ENCODE measurements at regions not wholly inside any gene's neighbourhood (a gene's known extent, or its start where the extent isn't known, plus 50 kb on each side); places are given as distances from the start of the nearest gene placed in this dataset.

DNA sequence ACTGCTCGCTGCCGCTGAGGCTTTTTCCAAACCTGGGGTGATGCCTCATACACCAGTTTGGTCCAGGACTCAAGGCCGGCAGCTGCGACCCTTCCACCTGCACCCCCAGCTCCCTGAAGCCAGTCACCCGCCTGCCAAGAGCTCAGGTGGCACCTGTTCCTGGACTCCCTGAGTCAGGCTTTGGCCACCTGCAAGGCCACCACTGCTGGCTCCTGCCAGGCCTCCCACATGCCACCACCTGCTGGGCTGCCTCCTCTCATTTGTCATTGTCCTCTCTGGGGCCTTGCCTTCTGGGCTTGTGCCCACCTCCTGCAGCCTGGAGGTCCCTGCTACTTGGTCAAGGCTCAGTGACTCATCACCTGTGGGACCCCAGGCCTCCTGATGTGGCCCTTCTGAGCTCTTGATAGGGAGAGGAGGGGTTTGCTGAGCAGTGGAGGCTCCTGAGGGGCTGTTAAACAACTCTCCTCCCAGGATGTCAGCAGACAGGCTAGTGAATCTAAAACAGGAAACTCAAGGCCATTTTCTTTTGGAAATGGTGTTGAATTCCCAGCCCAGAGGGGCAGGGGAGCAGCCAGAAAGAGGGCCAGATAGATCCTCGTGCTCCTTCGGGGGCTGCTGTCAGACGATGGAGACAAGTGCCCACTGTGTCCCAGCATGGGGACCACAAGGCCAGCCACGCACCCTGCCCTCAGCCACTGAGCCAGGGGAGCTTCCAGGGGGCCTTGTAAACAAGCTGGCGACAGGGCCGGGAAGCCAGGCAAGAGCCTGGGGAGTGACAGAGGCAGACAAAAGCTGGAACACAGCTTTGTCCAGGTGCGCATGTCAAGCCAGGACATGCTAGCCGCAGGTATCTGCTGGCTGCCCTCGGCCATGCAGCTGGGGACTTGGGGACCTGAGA, 416.8 kb downstream of the LRATD1 start:
- no peaks in the 10 kb centered on the region for H3K36me3 ChIP-seq (ENCODE audit: control insufficient read depth, insufficient read depth, low read length)
- H3K27me3 ChIP-seq (ENCODE audit: control insufficient read depth, insufficient read depth, low read length): no peaks in the 10 kb centered on the region
- no peak for DNase-seq (ENCODE audit: low read depth)
- TF ChIP-seq, protein P1, sequence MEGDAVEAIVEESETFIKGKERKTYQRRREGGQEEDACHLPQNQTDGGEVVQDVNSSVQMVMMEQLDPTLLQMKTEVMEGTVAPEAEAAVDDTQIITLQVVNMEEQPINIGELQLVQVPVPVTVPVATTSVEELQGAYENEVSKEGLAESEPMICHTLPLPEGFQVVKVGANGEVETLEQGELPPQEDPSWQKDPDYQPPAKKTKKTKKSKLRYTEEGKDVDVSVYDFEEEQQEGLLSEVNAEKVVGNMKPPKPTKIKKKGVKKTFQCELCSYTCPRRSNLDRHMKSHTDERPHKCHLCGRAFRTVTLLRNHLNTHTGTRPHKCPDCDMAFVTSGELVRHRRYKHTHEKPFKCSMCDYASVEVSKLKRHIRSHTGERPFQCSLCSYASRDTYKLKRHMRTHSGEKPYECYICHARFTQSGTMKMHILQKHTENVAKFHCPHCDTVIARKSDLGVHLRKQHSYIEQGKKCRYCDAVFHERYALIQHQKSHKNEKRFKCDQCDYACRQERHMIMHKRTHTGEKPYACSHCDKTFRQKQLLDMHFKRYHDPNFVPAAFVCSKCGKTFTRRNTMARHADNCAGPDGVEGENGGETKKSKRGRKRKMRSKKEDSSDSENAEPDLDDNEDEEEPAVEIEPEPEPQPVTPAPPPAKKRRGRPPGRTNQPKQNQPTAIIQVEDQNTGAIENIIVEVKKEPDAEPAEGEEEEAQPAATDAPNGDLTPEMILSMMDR (IDR thresholded peaks at IDR 0.05; ENCODE audit: insufficient read depth, low read length, poor library complexity, severe bottlenecking): no peak
- H3K4me3 ChIP-seq (ENCODE audit: low read depth, low read length): no peak overlapping the region

DNA sequence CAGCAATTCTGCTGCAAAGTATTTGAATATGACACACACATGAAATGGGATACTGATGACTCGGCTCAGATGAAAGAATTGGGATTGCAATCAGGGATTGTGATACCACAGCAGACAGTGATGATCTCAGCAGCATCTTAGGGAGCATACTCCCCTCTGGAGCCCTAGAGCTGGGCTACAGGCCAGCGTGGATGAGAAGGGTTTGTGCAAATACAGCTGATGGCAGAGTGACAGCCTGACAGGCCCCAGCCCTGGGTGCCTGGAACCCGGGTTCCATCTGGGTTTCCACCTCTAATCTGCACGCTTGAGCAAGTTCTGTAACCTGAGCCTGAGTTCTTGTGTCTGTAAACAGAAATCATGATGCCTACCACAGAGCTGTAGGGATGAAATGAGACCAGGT, 418.0 kb downstream of the LRATD1 start:
- DNase-seq (ENCODE audit: low read depth): no peak
- Histone ChIP-seq H3K4me3 (ENCODE audit: low read depth, low read length) (no peak overlapping the region), H3K27me3 (ENCODE audit: control insufficient read depth, insufficient read depth, low read length) (no peaks in the 10 kb centered on the region), H3K36me3 (ENCODE audit: control insufficient read depth, insufficient read depth, low read length) (no peaks in the 10 kb centered on the region)
- TF ChIP-seq, protein P1 (IDR thresholded peaks at IDR 0.05; ENCODE audit: insufficient read depth, low read length, poor library complexity, severe bottlenecking): no peak

DNA sequence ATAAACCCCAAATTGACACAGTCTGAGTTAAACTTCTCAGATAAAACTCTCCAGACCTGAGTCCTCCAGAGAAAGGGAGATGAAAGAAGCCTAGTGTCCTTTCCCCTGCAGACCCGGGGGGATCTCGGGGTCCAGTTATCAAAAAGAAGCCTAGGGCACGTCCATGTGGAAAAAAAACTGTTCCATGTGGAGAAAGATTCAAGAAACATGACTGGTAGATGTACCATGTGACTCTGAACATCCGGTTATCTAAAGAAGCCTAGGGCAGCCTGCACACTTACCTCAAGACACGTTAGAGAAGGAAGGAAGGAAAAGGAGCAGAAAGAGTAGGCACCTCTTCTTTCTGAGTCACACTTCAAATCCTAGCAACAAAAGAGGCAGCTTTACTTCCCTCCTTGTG, 421.0 kb downstream of the LRATD1 start:
- DNase-seq (ENCODE audit: low read depth): no peak
- TF ChIP-seq, protein P1 (IDR thresholded peaks at IDR 0.05; ENCODE audit: insufficient read depth, low read length, poor library complexity, severe bottlenecking): no peak
- Histone ChIP-seq H3K36me3 (ENCODE audit: control insufficient read depth, insufficient read depth, low read length) (no peaks in the 10 kb centered on the region), H3K4me3 (ENCODE audit: low read depth, low read length) (no peak overlapping the region), H3K27me3 (ENCODE audit: control insufficient read depth, insufficient read depth, low read length) (no peaks in the 10 kb centered on the region)

DNA sequence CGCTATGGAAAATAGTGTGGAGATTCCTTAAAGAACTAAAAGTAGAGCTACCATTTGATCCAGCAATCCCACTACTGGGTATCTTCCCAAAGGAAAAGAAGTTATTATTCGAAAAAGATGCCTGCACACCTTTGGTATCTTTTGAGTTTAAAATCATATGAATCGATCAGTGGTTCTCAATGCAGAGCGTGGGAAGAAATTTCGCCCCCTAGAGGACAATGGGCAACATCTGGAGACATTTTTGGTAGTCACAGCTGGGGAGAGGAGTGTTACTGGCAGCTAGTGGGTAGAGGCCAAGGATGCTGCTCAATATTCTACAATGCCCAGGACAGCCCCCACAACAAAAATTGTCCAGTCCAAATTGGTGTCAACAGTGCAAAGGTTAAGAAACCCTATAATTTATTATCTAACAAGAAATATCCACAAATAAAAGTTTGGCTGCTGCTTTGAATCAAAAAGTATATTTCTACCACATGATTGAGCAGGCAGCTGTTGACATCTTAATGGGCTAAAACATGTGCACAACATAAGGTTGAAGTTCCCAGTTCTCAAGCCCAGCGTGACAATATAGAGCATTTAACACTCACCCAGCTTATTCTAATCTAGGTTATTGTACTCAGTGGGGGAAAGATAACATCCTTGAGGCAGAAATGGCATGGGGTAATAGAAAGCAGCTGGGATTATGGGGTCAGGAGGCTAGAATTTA, 425.7 kb downstream of the LRATD1 start:
- H3K36me3 ChIP-seq (ENCODE audit: control insufficient read depth, insufficient read depth, low read length): no peaks in the 10 kb centered on the region
- no peak for DNase-seq (ENCODE audit: low read depth)
- no peak overlapping the region for H3K4me3 ChIP-seq (ENCODE audit: low read depth, low read length)
- no peaks in the 10 kb centered on the region for H3K27me3 ChIP-seq (ENCODE audit: control insufficient read depth, insufficient read depth, low read length)
- TF ChIP-seq, protein P1 (IDR thresholded peaks at IDR 0.05; ENCODE audit: insufficient read depth, low read length, poor library complexity, severe bottlenecking): peak; percentile 27

DNA sequence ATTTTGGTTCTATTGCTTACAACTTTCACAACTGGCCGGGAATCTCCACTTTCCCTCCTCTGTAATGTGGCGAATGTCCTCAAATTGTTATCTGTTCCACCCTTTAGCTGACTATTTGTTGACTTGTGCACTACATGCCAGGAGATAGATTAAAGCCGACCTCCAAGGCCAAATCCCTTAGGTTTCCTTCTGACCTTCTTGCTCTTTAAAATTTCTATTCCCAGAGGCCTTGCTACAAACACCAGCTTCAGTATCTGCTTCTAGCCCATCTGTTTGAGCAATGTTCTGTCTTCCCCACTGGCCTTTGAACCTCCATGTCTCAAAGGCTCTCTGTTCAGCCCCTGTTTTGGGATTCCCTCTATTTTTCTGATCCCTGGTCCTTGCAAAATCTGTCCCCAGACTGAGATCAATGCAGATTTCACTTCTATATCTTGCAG, 426.2 kb downstream of the LRATD1 start:
- Histone ChIP-seq H3K4me3 (ENCODE audit: low read depth, low read length) (no peak overlapping the region), H3K36me3 (ENCODE audit: control insufficient read depth, insufficient read depth, low read length) (no peaks in the 10 kb centered on the region), H3K27me3 (ENCODE audit: control insufficient read depth, insufficient read depth, low read length) (no peaks in the 10 kb centered on the region)
- TF ChIP-seq, protein P1 (IDR thresholded peaks at IDR 0.05; ENCODE audit: insufficient read depth, low read length, poor library complexity, severe bottlenecking): no peak
- no peak for DNase-seq (ENCODE audit: low read depth)

Measured in kidney epithelial cell (primary cell).